CD4-positive, alpha-beta T cell treated with Interleukin-4 for 4 hours (primary cell): ENCODE measurements at regions not wholly inside any gene's neighbourhood (a gene's known extent, or its start where the extent isn't known, plus 50 kb on each side); places are given as distances from the start of the nearest gene placed in this dataset.

Experiments used
- DNase-seq: peaks from one replicate; pipeline ENCODE4 v3.0.0-alpha.2; 2020

DNA sequence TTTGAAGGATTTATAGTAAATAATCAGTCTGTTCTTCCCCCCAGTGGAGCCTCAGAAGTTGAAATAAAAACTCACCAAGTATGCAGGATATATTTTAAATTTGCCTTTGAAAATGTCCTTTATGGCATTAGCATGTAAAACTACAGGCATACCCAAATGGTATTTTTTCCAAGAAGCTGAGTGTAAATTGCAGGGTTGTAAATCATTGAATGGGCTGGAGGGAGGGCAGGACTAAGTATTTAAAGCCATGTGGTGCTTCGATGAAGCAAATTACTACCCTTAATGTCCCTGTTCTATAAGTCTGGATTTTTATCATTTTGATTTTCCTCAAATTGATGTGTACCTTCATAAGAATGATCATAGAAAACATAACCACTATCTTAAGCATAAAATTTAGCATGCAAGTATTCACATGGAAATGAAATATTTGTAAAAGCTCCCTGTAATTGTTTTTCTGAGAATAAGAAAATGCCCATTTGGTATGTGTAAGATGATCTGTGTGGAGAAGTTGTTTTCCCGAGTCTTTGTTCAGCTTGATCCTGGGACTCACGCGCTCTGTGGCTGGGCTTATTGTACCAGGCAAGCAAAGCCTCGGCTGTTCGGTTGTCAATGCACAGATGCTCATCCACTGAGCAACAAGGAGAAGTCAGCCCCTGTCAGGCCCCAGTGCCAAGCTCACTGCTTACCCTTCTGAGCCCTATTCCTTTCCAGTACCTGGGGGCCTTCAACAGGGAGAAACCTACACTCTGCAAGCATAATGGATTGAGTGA, 66.7 kb downstream of the CD164 start:
- no peak for DNase-seq

- no peak for DNase-seq
These were observed 68.0 kb downstream of the CD164 start for GRCh38 chr6:109314313-109314712.

GRCh38 chr6:109313139-109313538, 69.1 kb downstream of the CD164 start:
- no peak for DNase-seq

DNA sequence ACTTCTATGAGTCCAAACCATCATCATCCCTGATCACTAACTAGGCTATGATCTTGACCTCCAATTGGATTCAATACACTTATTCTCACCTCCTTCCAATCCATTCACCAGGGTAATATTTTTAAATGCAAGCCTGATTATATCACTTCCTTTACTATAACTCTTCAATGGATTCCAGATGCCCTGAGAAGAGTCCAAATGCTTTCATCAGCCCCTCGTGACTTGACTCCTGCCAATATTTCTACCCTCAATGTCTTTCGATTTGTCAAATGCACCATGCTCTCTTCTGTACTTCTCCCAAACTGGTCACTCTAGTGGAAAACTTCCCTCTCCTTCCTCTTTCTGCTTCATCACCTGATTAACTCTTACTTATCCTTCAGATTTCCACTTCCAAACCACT, 70.8 kb downstream of the CD164 start:
- DNase-seq, result no peak

DNA sequence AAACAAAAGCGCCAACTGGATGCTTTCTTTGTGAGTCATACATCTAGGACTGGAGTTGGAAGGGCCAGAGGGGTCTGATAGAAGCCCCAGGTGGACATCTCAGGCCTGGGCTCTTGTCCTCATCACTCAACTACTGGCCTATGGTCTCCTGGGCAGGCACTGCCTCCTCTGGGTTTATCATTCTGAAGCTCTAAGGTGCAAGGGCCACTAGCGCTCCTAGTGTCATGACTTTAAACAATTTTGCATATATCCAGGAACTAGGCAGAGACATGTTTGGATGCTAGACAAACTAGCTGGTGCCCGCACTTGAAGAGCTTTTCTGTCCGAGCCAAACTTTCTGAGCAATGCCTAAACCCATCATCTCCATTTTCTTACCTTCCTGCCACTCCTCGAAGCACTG, 72.3 kb downstream of the CD164 start:
- no peak for DNase-seq

GRCh38 chr6:109308018-109308492, 74.2 kb downstream of the CD164 start:
- DNase-seq, result no peak

DNA sequence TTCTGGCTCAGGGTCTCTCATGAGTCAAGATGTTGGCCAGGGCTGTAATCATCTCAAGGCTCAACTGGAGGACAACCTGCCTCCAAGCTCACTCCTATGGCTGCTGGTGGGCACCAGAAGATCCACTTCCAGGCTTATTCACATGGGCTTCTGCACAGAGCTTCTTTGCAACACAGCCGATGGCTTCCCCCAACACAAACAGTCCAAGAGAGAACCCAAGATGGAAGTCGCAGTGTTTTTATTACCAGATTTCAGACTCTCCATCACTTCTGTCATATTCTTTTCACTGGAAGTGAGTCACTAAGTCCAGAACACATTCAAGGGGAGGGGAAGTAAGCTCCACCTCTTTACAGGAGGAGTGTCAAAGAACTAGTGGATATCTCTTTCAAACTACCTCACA, 75.5 kb downstream of the CD164 start:
- DNase-seq, result no peak

DNA sequence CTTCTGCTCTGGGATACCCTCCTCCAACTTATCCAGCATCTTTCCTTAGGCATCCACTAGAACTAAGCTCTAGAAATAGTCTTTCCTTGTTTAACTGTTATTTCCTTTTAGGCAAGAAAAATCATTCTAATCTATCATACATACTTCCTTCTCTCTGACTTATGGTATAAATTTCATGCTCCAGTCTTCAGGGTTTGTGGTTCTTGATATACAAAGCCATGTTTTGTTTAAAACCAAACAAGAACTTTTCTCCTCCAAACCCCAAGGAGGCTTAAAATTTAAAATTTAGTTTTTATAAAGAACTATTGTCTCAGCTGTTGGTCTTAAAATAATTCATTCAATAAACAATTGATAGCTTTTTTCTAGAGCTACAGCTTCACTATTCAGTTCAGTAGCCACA, 77.2 kb downstream of the CD164 start:
- no peak for DNase-seq

DNA sequence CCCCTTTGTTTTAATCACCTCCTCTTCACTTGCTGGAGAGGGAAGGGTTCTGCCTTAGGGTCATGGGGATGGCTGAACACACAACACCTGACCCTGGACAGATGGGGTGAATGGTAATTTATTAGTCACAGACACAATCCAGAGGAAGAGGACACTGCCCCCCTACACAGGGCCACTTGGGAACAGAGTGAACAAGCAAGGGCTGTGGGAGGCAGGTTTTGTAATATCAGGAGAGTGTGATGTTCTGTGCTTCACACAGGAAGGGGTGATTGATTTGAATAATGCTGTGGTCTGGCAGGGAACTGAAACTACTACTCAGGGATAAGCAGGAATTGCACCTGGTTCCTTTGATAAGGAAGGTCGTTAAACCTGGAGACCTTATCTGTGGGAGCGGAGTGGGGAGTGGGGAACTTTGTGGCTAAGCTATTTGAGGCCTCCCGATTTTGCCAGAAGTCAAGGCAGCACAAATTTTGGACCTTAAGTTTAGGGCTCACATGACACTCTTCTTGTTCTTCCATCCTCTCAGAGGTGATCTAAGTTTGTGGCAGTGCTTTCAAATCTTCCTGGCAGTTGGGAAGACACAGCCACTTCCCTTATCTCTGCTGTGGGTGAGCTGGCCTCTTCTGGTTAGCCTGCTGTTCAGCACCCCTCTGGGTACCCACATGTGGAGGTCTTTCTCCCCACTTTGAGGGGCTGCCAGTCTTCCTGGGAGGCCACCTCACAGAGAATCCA, 77.8 kb downstream of the CD164 start:
- no peak for DNase-seq

DNA sequence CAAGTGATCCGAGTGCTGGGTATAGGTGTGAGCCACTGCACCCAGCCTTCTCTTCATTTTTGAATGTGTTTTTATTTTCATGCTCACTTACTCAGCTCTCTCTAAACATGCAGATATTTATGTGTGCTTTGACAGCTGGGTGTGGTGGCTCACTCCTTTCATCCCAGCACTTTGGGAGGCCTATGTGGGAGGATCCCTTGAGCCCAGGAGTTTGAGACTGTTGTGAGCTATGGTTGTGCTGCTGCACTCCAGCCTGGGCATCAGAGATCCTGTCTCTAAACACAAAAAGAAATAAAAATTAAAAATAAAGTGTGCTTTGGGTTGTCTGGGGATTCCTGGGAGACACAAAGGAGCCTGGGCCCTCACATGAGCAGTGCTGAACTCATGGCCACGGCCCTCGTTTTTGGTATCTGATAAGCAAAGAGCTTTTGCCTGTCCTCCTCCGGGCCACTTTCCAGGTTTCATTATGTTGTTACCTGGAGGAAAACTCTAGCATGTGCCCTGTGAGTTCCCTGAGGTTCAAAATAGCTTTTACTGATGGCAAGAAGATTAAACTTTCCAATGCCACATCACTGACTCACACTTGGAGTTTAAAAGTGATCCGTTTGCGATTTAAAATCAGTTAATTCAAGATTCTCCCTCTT, 78.5 kb downstream of the CD164 start:
- no peak for DNase-seq

DNA sequence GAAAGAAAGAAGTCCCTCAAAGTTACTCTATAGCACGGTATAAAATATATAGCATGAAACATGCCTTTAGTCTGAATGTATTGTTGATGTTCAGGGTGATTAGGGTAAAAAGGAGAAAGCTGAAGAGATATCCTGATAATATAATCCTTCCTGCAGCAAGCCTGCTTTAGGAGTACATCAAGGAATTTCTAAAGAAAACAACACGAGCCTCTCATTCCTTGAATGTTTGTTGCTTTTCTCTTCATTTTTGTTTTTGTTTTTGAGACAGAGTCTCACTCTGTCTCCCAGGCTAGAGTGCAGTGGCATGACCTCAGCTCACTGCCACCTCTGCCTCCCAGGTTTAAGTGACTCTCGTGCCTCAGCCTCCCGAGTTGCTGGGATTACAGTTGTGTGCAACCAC, 79.1 kb downstream of the CD164 start:
- DNase-seq, result no peak

- no peak for DNase-seq
These were observed 80.1 kb downstream of the CD164 start for GRCh38 chr6:109302176-109302575.

GRCh38 chr6:109301418-109301817, 80.8 kb downstream of the CD164 start:
- no peak for DNase-seq

GRCh38 chr6:109300874-109301273, 81.4 kb downstream of the CD164 start:
- no peak for DNase-seq

- no peak for DNase-seq
These were observed 82.3 kb downstream of the CD164 start for GRCh38 chr6:109299776-109300564.

DNA sequence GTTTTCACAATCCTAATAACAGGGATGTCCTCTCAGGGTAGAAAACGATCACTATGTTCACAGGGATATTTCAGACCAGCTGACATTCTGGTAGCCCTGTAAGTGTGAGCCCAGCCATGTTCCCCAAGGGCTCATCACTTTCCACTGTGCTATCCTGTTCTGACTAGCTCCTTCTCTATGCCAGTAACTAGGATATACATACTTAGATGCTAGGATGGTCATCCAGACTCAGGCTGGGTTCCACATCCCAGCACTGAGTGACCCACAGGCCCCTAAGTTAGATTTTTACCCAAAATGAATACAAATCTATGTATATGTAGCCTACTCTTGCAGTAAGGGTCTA, 83.0 kb downstream of the CD164 start:
- DNase-seq, result no peak

DNA sequence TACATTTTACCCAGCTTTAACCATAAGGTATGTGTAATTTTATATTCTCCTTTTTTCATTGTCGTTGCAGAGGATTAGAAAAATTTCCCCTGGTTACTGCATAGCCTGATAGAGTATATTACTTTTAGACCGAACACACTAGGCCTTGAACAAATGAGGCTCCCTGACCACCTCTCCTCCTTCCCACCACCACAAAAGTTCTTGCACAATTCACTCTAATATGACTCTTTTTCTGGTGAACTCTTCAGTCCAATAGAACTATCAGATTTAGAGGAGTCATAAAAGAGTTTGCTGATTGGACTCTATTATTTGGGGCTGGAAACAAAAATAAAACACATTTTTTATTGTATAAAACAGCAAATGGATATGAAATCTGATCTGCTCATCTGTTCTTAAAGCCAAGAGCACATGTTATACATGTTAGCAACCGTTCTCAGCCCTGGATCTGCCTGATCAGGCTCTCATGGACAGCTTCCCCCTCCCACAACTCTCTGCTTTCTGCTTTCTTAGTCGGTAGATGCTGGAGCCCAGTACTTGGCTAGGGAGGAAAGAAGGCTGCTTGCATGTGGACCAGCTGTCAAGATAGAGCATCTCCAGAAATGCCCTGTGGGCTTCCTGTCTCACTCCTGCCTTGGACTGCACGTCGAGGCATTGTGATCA, 83.5 kb downstream of the CD164 start:
- DNase-seq, result no peak

DNA sequence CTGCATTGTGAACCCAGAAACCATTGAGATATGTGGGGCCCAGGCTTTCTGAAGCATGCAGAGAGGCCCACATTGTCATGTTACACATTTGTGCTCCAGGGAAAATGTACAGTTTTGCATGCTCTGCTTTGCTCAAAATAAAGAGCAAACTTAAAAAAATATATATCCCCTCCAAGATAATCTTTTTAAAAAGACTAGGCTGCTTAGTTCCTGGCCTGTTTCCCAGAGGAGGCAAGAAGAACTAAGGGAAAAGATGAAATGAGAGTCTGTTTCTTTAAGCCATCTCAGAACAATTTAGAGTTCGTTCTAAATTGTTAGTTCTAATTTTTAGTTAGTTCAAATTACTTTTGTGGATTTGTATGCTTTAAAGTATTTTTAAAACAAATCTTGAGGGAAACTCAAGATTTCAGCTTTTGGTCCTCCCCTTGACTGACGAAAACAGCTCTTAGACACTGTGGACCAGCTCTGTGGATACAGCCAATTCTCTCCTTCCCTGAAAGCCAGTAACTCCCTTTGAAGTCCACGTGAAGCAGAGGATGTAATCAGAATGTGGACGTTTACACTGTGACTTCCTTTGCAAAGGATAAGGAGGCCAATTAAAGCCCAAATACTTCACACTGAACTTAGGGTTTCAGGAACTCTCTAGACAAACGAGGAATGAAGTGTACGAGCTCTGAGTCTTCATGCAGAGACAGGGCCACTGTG, 84.7 kb downstream of the CD164 start:
- DNase-seq, result no peak

GRCh38 chr6:109296971-109297372, 85.3 kb downstream of the CD164 start:
- no peak for DNase-seq

DNA sequence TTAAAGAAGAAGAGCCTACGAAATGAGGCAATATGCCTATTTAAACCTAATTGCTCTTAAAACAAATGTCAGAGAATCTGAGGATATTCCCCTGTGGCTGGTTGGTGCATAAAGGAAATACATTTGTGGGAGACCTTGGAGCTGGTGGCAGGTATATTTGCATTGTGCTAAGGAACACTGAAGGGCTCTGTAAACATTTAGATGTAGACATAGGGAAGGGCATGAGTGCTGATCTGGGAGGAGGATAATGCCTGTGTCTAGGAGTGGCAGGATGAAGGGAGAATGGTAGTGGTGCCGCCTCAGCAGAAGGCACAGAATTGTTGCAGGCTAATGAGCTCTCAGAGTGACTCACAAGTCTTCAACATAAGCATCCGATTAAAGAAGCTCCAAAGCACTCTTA, 85.8 kb downstream of the CD164 start:
- DNase-seq, result no peak

DNA sequence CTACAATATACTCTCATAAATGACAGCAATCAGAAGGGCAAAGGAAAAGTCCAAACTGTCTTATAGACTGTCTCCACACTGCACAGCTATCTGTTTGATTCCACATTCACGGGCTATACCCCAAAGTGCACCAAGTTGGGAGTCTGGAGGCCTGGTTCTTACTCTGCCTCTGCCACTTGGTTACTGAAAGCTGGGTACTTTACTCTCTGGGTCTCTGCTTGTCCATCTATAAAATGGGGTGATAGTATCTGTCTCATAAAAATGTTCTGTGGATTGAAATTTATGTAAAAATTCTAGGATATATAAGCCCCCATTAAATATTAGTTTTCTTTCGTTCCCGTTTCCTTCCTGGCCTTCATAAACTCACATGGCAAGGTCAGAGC, 86.5 kb downstream of the CD164 start:
- DNase-seq, result no peak
